CD4-positive, alpha-beta T cell (primary cell): ENCODE measurements at regions not wholly inside any gene's neighbourhood (a gene's known extent, or its start where the extent isn't known, plus 50 kb on each side); places are given as distances from the start of the nearest gene placed in this dataset.

Experiments used
- ATAC-seq: fragments of 200-7000 bp; cut with Tn5 transposase; one replicate; pipeline ENCODE4 v1.10.0; 2022; ENCODE audit warnings: mild to moderate bottlenecking; ENCODE audit not compliant: poor library complexity
- CTCF ChIA-PET: fragments of 350-600 bp; sonication (Branson Sonifier 250); formaldehyde crosslinking; loops from one replicate; lab custom pipeline; 2021; ENCODE audit warnings: antibody characterized with exemption, inconsistent platforms; lab: Charles Lee
- POLR2A ChIA-PET: fragments of 350-600 bp; sonication (Branson Sonifier 250); formaldehyde crosslinking; loops from one replicate; lab custom pipeline; 2021; ENCODE audit warnings: antibody characterized with exemption, inconsistent platforms; lab: Charles Lee
- DNase-seq, 14 experiments: peaks; one replicate each; pipeline ENCODE4 v3.0.0-alpha.2; 2013 to 2020; ENCODE audit warnings: mixed read lengths in 2 of 14
- H3K27ac ChIP-seq, 2 donors: one replicate each; pipeline versions ENCODE4 v1.5.1 to v1.7.0; 2013; ENCODE audit warnings: low read length in 2 of 2, low read depth in 1 of 2, mild to moderate bottlenecking in 1 of 2
- H3K27me3 ChIP-seq, 2 experiments: 1 replicate in 1 of 2; 2 replicates in 1 of 2; pipeline versions ENCODE4 v1.6.1 to v1.7.0; 2013; ENCODE audit warnings: low read length in 2 of 2, control low read depth in 1 of 2, mild to moderate bottlenecking in 1 of 2, moderate library complexity in 1 of 2; ENCODE audit not compliant: insufficient read depth in 2 of 2, control insufficient read depth in 1 of 2
- H3K36me3 ChIP-seq: one replicate; pipeline ENCODE4 v1.6.1; 2013; ENCODE audit warnings: low read length, control low read depth; ENCODE audit not compliant: insufficient read depth
- H3K4me1 ChIP-seq: one replicate; pipeline ENCODE4 v1.6.1; 2013; ENCODE audit warnings: low read length, control low read depth; ENCODE audit not compliant: insufficient read depth
- H3K4me3 ChIP-seq: one replicate; pipeline ENCODE4 v1.5.1; 2013; ENCODE audit warnings: mild to moderate bottlenecking, low read length, moderate library complexity
- H3K9me3 ChIP-seq, 2 experiments: 1 replicate in 1 of 2; 2 replicates in 1 of 2; pipeline versions ENCODE4 v1.6.1 to v1.7.0; 2013; ENCODE audit warnings: low read length in 2 of 2, mild to moderate bottlenecking in 2 of 2, control low read depth in 1 of 2, moderate library complexity in 1 of 2; ENCODE audit not compliant: control insufficient read depth in 1 of 2, insufficient read depth in 1 of 2
- H3K27ac Mint-ChIP-seq: one replicate; pipeline ENCODE4 v1.8.0; 2020; ENCODE audit warnings: mixed read lengths
- H3K27me3 Mint-ChIP-seq: one replicate; pipeline ENCODE4 v1.8.0; 2021; ENCODE audit warnings: mixed read lengths
- H3K36me3 Mint-ChIP-seq: one replicate; pipeline ENCODE4 v1.8.0; 2021; ENCODE audit warnings: low read depth, mixed read lengths
- H3K4me1 Mint-ChIP-seq: one replicate; pipeline ENCODE4 v1.8.0; 2021; ENCODE audit warnings: low read depth, mixed read lengths
- H3K4me3 Mint-ChIP-seq: one replicate; pipeline ENCODE4 v1.8.0; 2020; ENCODE audit warnings: mild to moderate bottlenecking, mixed read lengths
- H3K9me3 Mint-ChIP-seq: one replicate; pipeline ENCODE4 v1.8.0; 2020; ENCODE audit warnings: mixed read lengths
- CTCF ChIP-seq: fragments of 200-600 bp; IDR thresholded peaks from one replicate; pipeline ENCODE4 v1.8.0; 2022; ENCODE audit warnings: antibody characterized with exemption, mild to moderate bottlenecking
- intact Hi-C, 2 experiments: fragments of 100-400 bp; cut with DNase I in 1 of 2; cut with micrococcal nuclease in 1 of 2; formaldehyde crosslinking; loops; one replicate each; pipeline versions ENCODE4 v1.15.1 to v1.9.0; 2023 to 2025; cut with DNase I, micrococcal nuclease

DNA sequence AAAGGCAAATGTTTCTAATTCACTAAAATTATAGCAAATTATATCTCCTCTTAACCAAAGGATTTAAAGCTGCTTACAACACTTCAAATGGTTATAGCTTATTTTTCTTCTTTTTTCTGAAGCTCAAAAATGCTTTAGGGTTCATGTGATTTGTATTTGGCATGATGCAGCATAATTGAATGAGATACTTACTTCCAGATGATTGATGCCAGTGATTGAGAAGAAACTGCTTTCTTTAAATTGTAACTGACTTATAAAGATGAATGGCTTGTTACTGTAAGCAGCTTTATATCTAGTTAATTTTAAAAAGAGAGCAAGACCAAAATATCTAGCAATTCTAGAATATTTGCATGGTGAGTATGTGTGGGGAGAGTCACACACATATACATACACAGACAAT lies 270.7 kb upstream of the THRB start:
- no peaks in the 10 kb centered on the region for H3K27me3 Mint-ChIP-seq
- DNase-seq (no peak), ATAC-seq (no peak)
- no peak for TF ChIP-seq CTCF
- Histone ChIP-seq H3K36me3 (no peaks in the 10 kb centered on the region), H3K4me3 (no peak overlapping the region), H3K27me3 (no peaks in the 10 kb centered on the region), H3K4me1 (no peaks in the 10 kb centered on the region), H3K27ac (no peak overlapping the region), H3K9me3 (no peaks in the 10 kb centered on the region)
- CTCF ChIA-PET, result no interaction called here
- H3K4me3 Mint-ChIP-seq, result no peak overlapping the region
- H3K27ac Mint-ChIP-seq, result no peak overlapping the region
- no peaks in the 10 kb centered on the region for H3K9me3 Mint-ChIP-seq
- no peaks in the 10 kb centered on the region for H3K4me1 Mint-ChIP-seq
- intact Hi-C loops, result no loop called here
- H3K36me3 Mint-ChIP-seq, result no peaks in the 10 kb centered on the region
- POLR2A ChIA-PET, result no interaction called here

DNA sequence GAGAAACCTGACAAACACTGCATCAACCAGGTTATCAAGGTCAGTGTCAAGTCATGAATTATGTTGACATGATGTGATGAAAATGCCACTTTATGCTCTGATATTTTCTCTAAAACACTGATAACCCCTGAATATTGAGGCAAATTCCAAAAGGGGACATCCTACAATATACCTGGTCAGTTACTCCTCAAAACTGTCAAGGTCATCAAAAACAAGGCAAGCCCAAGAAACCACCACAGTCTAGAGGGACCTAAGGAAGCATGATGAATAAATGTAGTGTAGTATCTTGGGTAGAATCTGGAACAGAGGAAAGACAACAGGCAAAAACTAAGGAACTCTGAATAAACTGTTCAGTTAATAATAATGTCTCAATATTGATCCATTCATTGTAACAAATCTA lies 275.3 kb upstream of the THRB start:
- H3K27me3 ChIP-seq, result no peaks in the 10 kb centered on the region
- Mint-ChIP-seq H3K27me3 (no peaks in the 10 kb centered on the region), H3K4me3 (no peak overlapping the region), H3K27ac (no peak overlapping the region), H3K36me3 (no peaks in the 10 kb centered on the region), H3K9me3 (peaks cover 6% of the 10 kb centered on the region), H3K4me1 (no peaks in the 10 kb centered on the region)
- no peaks in the 10 kb centered on the region for H3K9me3 ChIP-seq
- no peaks in the 10 kb centered on the region for H3K4me1 ChIP-seq
- H3K36me3 ChIP-seq, result no peaks in the 10 kb centered on the region
- ATAC-seq (no peak), DNase-seq (no peak)
- no peak overlapping the region for H3K4me3 ChIP-seq
- intact Hi-C loops, result no loop called here
- ChIA-PET POLR2A (no interaction called here), CTCF (no interaction called here)
- no peak for TF ChIP-seq CTCF
- no peak overlapping the region for H3K27ac ChIP-seq

DNA sequence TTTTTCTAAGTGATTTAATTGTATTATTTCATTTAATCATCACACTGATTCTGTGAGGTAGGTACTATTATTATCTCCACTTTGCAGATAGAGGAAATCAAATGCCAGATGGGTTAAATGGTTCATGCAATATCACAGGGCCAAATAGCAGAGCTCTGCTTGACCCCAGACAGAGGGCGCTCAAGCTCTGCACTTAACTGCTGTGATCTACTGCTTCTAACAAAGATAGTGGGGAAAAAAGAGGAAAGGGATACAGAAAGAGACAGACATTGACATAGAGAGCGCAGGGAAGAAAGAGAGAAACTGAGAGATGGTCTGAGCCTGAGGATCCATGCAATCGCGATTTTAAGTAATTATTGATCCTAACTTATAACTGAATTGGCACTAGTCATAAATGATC lies 279.1 kb upstream of the THRB start:
- DNase-seq, result no peak
- TF ChIP-seq CTCF, result no peak
- no peak overlapping the region for H3K27ac ChIP-seq
- H3K36me3 Mint-ChIP-seq, result no peaks in the 10 kb centered on the region
- no peaks in the 10 kb centered on the region for H3K27me3 ChIP-seq
- no peaks in the 10 kb centered on the region for H3K27me3 Mint-ChIP-seq
- intact Hi-C loops, result no loop called here
- ChIA-PET CTCF (no interaction called here), POLR2A (no interaction called here)
- H3K9me3 Mint-ChIP-seq, result peaks cover 6% of the 10 kb centered on the region
- H3K36me3 ChIP-seq, result no peaks in the 10 kb centered on the region
- H3K4me1 ChIP-seq, result no peaks in the 10 kb centered on the region
- H3K4me3 Mint-ChIP-seq, result no peak overlapping the region
- peaks cover 0 to 5% of the 10 kb centered on the region in 2 experiments for H3K9me3 ChIP-seq
- H3K27ac Mint-ChIP-seq, result no peak overlapping the region
- no peaks in the 10 kb centered on the region for H3K4me1 Mint-ChIP-seq
- no peak for ATAC-seq
- no peak overlapping the region for H3K4me3 ChIP-seq
